PC-9 (cell line): ENCODE measurements at regions not wholly inside any gene's neighbourhood (a gene's known extent, or its start where the extent isn't known, plus 50 kb on each side); places are given as distances from the start of the nearest gene placed in this dataset.

Experiments
- BruUV-seq: library from RNA; stranded (reverse); fragments of 400-500 nt; replicated peaks from 2 replicates; lab custom pipeline; 2021; lab: Mats Ljungman, UMichigan
- CTCF ChIA-PET: fragments of 300-600 bp; sonication (Branson Sonifier 250); formaldehyde crosslinking; loops from one replicate; lab custom pipeline; 2022; ENCODE audit warnings: antibody characterized with exemption; lab: Charles Lee
- POLR2A ChIA-PET: fragments of 300-600 bp; sonication (Branson Sonifier 250); formaldehyde crosslinking; loops from one replicate; lab custom pipeline; 2022; ENCODE audit warnings: antibody characterized with exemption; ENCODE audit not compliant: unreplicated experiment; lab: Charles Lee
- DNase-seq, 2 experiments: peaks; one replicate each; pipeline versions ENCODE4 v3.0.0 to v3.0.0-alpha.2; 2015 to 2022; ENCODE audit warnings: mixed read lengths in 1 of 2
- H2AFZ ChIP-seq: fragments of 200-600 bp; sonication (generic); 2 replicates; pipeline ENCODE4 v1.8.1; 2017; ENCODE audit warnings: antibody characterized with exemption
- H3F3A ChIP-seq: fragments of 200-600 bp; sonication (generic); 2 replicates; pipeline ENCODE4 v1.8.1; 2017; ENCODE audit warnings: antibody characterized with exemption, mild to moderate bottlenecking, low read depth; ENCODE audit not compliant: insufficient read depth
- H3K27ac ChIP-seq: fragments of 200-600 bp; sonication (generic); 2 replicates; pipeline ENCODE4 v1.6.1; 2016; ENCODE audit warnings: mixed run types
- H3K27me3 ChIP-seq: fragments of 200-600 bp; sonication (generic); 2 replicates; pipeline ENCODE4 v1.6.1; 2016; ENCODE audit warnings: low read depth, mixed run types; ENCODE audit not compliant: insufficient read depth
- H3K36me3 ChIP-seq: fragments of 200-600 bp; sonication (generic); 2 replicates; pipeline ENCODE4 v1.6.1; 2016; ENCODE audit warnings: low read depth, mixed run types
- H3K4me1 ChIP-seq: fragments of 200-600 bp; sonication (generic); replicated peaks from 2 replicates; pipeline ENCODE4 v1.6.1; 2016; ENCODE audit warnings: mixed run types; ENCODE audit not compliant: insufficient read depth
- H3K4me2 ChIP-seq: fragments of 200-600 bp; sonication (generic); 2 replicates; pipeline ENCODE4 v1.6.1; 2017; ENCODE audit warnings: mixed run types
- H3K4me3 ChIP-seq: fragments of 200-600 bp; sonication (generic); 2 replicates; pipeline ENCODE4 v1.6.1; 2016; ENCODE audit warnings: mixed run types
- H3K79me2 ChIP-seq: fragments of 200-600 bp; sonication (generic); 2 replicates; pipeline ENCODE4 v1.6.1; 2017; ENCODE audit warnings: low read depth, mixed run types
- H3K9me2 ChIP-seq: fragments of 200-600 bp; sonication (generic); 2 replicates; pipeline ENCODE4 v1.8.1; 2017; ENCODE audit warnings: mild to moderate bottlenecking; ENCODE audit not compliant: insufficient read depth
- H3K9me3 ChIP-seq: fragments of 200-600 bp; sonication (generic); 2 replicates; pipeline ENCODE4 v1.8.1; 2016; ENCODE audit warnings: low read depth; ENCODE audit not compliant: insufficient read depth
- H4K20me1 ChIP-seq: fragments of 200-600 bp; sonication (generic); 2 replicates; pipeline ENCODE4 v1.8.1; 2017; ENCODE audit not compliant: insufficient read depth
- EZH2 ChIP-seq: fragments of 200-600 bp; sonication (generic); IDR thresholded peaks from 2 replicates; pipeline ENCODE4 v1.8.0; 2017; ENCODE audit warnings: antibody characterized with exemption, low read depth
- intact Hi-C: fragments of 100-400 bp; cut with micrococcal nuclease; formaldehyde crosslinking; loops from one replicate; pipeline ENCODE4 v1.10.0; 2022; ENCODE audit not compliant: unreplicated experiment
- TF ChIP-seq, protein P1 (sequence below): fragments of 200-600 bp; sonication (generic); conservative IDR thresholded peaks from 2 replicates; pipeline ENCODE4 v1.6.1; 2017; ENCODE audit warnings: mixed run types, antibody characterized with exemption, mild to moderate bottlenecking, moderate library complexity

DNA sequence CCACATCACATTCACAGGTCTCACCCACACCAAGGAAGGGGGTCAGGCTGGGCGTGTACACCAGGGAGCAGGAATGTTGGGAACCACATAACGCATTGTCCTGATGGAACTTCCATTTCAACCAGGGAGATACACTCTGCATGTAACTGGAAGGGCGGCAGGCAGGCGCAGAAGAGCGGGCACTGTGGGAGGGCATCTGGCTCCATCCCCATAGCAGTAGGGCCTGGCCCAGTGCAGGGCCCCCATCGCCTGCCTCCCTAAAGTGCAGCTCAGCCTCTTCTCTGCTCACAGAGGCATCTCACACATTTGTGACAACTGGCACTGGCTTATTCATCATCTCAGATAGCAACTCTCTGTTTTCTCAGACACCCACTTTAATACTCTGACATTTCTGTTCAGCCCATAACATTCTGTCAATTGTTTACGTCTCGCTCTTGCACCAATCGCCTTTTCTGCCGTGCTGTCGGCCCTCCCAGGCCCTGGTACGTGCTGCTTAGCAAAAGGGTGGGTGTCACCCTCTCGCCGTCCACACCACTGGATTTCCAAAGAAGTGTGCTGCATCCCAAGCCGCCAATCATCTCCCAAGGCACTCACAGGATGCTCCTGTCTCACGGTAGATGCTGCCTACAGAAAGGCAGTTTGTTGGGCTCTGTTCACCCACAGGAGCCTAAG lies 353.3 kb upstream of the ZNF507 start:
- Histone ChIP-seq H3K27ac (no peak overlapping the region), H3K36me3 (no peaks in the 10 kb centered on the region), H2AFZ (no peak overlapping the region), H3F3A (no peaks in the 10 kb centered on the region), H3K27me3 (peaks cover 12% of the 10 kb centered on the region), H4K20me1 (no peaks in the 10 kb centered on the region), H3K9me3 (no peaks in the 10 kb centered on the region), H3K9me2 (no peaks in the 10 kb centered on the region; the same call in 1 of the 2 replicates), H3K4me1 (no peaks in the 10 kb centered on the region), H3K79me2 (no peaks in the 10 kb centered on the region), H3K4me2 (no peak overlapping the region), H3K4me3 (no peak overlapping the region)
- ChIA-PET CTCF (no interaction called here), POLR2A (no interaction called here)
- DNase-seq: no peak
- intact Hi-C loops: no loop called here
- BruUV-seq: no TSS peak
- no peak for TF ChIP-seq EZH2
- TF ChIP-seq, protein P1, sequence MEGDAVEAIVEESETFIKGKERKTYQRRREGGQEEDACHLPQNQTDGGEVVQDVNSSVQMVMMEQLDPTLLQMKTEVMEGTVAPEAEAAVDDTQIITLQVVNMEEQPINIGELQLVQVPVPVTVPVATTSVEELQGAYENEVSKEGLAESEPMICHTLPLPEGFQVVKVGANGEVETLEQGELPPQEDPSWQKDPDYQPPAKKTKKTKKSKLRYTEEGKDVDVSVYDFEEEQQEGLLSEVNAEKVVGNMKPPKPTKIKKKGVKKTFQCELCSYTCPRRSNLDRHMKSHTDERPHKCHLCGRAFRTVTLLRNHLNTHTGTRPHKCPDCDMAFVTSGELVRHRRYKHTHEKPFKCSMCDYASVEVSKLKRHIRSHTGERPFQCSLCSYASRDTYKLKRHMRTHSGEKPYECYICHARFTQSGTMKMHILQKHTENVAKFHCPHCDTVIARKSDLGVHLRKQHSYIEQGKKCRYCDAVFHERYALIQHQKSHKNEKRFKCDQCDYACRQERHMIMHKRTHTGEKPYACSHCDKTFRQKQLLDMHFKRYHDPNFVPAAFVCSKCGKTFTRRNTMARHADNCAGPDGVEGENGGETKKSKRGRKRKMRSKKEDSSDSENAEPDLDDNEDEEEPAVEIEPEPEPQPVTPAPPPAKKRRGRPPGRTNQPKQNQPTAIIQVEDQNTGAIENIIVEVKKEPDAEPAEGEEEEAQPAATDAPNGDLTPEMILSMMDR: no peak

- H4K20me1 ChIP-seq: no peaks in the 10 kb centered on the region
- POLR2A ChIA-PET: no interaction called here
- no peak overlapping the region for H3K4me2 ChIP-seq
- H3F3A ChIP-seq: no peaks in the 10 kb centered on the region
- no TSS peak for BruUV-seq
- CTCF ChIA-PET: no interaction called here
- H2AFZ ChIP-seq: no peak overlapping the region
- H3K4me1 ChIP-seq: no peaks in the 10 kb centered on the region
- no peaks in the 10 kb centered on the region for H3K9me3 ChIP-seq
- no peaks in the 10 kb centered on the region for H3K79me2 ChIP-seq
- no peak overlapping the region for H3K27ac ChIP-seq
- intact Hi-C loops: no loop called here
- H3K36me3 ChIP-seq: no peaks in the 10 kb centered on the region
- TF ChIP-seq EZH2: no peak
- TF ChIP-seq, protein P1: no peak
- peaks cover 7% of the 10 kb centered on the region for H3K27me3 ChIP-seq
- no peaks in the 10 kb centered on the region; the same call in 1 of the 2 replicates for H3K9me2 ChIP-seq
- no peak overlapping the region for H3K4me3 ChIP-seq
- no peak for DNase-seq
Measured at GRCh38 chr19:31992750-31993149, 352.7 kb upstream of the ZNF507 start.

DNA sequence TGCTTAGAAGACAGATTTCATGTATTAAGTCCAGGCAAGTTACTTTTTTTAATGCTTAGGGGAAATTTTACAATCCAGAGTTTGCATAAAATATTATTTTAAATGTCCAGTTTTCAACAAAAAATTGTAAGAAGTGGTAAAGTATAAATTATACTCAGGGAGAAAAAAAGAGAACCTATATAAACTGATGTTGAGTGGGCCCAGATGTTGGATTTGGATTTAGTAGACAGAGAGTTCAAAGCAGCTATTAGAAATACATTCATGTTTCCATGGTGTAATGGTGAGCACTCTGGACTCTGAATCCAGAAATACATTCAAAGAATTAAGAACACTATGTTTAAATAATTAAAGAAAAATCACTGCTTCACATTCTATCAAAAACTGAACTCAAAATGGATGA lies 349.9 kb upstream of the ZNF507 start:
- Histone ChIP-seq H3K27me3 (0 out of 2 replicates have a peak, but pooled peaks cover 3% of the 10 kb centered on the region), H3K36me3 (no peaks in the 10 kb centered on the region), H3K4me1 (no peaks in the 10 kb centered on the region), H3K9me3 (no peaks in the 10 kb centered on the region), H2AFZ (no peak overlapping the region), H3K27ac (no peak overlapping the region), H3K79me2 (no peaks in the 10 kb centered on the region), H3K4me2 (no peak overlapping the region), H3F3A (no peaks in the 10 kb centered on the region), H3K4me3 (no peak overlapping the region), H4K20me1 (no peaks in the 10 kb centered on the region), H3K9me2 (no peaks in the 10 kb centered on the region; the same call in 1 of the 2 replicates)
- BruUV-seq: no TSS peak
- ChIA-PET CTCF (no interaction called here), POLR2A (no interaction called here)
- DNase-seq: no peak
- TF ChIP-seq, protein P1: no peak
- TF ChIP-seq EZH2: no peak
- intact Hi-C loops: no loop called here
